ENCODE measurements at regions not wholly inside any gene's neighbourhood (a gene's known extent, or its start where the extent isn't known, plus 50 kb on each side); places are given as distances from the start of the nearest gene placed in this dataset.

GRCh38 chr3:147141516-147142288, 264.6 kb downstream of the ZIC4 start:
- CTCF ChIA-PET = no interaction called here
- H3K4me1 Mint-ChIP-seq = no peaks in the 10 kb centered on the region

DNA sequence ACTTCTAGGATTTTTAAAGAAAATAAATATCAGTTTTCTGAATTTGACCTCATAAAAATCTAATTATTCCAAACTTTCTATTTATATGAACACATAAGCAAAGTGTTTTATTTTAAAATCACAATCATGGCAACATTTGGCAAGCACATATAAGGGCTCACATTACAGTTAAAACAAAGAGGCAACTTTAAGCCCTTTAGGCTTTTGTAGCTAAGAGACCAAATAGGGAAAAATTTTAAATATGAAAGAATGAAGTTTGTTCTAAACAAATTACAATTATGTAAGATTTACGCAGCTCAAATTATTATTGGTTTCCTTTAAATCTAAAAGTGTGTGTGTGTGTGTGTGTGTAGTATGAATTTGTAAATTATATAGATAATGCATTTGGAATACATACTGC, 267.0 kb downstream of the ZIC4 start:
- Mint-ChIP-seq H3K4me3 (no peak overlapping the region), H3K4me1 (no peaks in the 10 kb centered on the region), H3K36me3 (ENCODE audit: low read depth) (no peaks in the 10 kb centered on the region), H3K27ac (no peak overlapping the region), H3K9me3 (ENCODE audit: low read depth) (peaks cover 7% of the 10 kb centered on the region), H3K27me3 (no peaks in the 10 kb centered on the region)
- POLR2A ChIA-PET = no interaction called here
- CTCF ChIA-PET = no interaction called here
- DNase-seq (no peak), ATAC-seq (no peak)
- intact Hi-C loops (cut with DNase I, micrococcal nuclease) = no loop called here

More at GRCh38 chr3:147141516-147142288, 264.6 kb downstream of the ZIC4 start:
- no peaks in the 10 kb centered on the region for H3K36me3 Mint-ChIP-seq (ENCODE audit: low read depth)
- ATAC-seq (no peak), DNase-seq (no peak)
- POLR2A ChIA-PET = no interaction called here
- intact Hi-C loops (cut with DNase I, micrococcal nuclease) = no loop called here
- H3K4me3 Mint-ChIP-seq = no peak overlapping the region
- no peak overlapping the region for H3K27ac Mint-ChIP-seq
- H3K9me3 Mint-ChIP-seq (ENCODE audit: low read depth) = peaks cover 5% of the 10 kb centered on the region
- H3K27me3 Mint-ChIP-seq = no peaks in the 10 kb centered on the region

GRCh38 chr3:147132168-147132567, 274.2 kb downstream of the ZIC4 start:
- no peak overlapping the region for H3K27ac Mint-ChIP-seq
- intact Hi-C loops (cut with DNase I, micrococcal nuclease) = no loop called here
- H3K36me3 Mint-ChIP-seq (ENCODE audit: low read depth) = no peaks in the 10 kb centered on the region
- ChIA-PET CTCF (no interaction called here), POLR2A (no interaction called here)
- no peaks in the 10 kb centered on the region for H3K27me3 Mint-ChIP-seq
- no peak overlapping the region for H3K4me3 Mint-ChIP-seq
- peaks cover 12% of the 10 kb centered on the region for H3K9me3 Mint-ChIP-seq (ENCODE audit: low read depth)
- H3K4me1 Mint-ChIP-seq = no peaks in the 10 kb centered on the region
- ATAC-seq (no peak), DNase-seq (no peak)

GRCh38 chr3:147130461-147130860, 275.9 kb downstream of the ZIC4 start:
- POLR2A ChIA-PET = no interaction called here
- Mint-ChIP-seq H3K27ac (no peak overlapping the region), H3K27me3 (no peaks in the 10 kb centered on the region), H3K4me1 (no peaks in the 10 kb centered on the region), H3K9me3 (ENCODE audit: low read depth) (peaks cover 10% of the 10 kb centered on the region), H3K36me3 (ENCODE audit: low read depth) (no peaks in the 10 kb centered on the region), H3K4me3 (no peak overlapping the region)
- CTCF ChIA-PET = no interaction called here
- DNase-seq (no peak), ATAC-seq (no peak)
- intact Hi-C loops (cut with DNase I, micrococcal nuclease) = no loop called here

DNA sequence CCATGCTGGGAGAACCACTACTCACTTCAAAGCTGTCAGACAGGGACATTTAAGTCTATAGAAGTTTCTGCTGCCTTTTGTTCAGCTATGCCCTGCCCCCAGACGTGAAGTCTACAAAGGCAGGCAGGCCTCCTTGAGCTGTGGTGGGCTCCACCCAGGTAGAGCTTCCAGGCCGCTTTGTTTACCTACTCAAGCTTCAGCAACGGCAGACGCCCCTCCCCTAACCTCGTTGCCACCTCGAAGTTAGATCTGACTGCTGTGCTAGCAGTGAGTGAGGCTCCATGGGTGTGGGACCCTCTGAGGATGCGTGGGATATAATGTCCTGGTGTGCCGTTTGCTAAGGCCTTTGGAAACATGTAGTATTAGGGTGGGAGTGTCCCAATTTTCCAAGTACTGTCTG, 276.7 kb downstream of the ZIC4 start:
- CTCF ChIA-PET = no interaction called here
- Mint-ChIP-seq H3K27ac (no peak overlapping the region), H3K9me3 (ENCODE audit: low read depth) (peaks cover 10% of the 10 kb centered on the region), H3K36me3 (ENCODE audit: low read depth) (no peaks in the 10 kb centered on the region), H3K4me3 (no peak overlapping the region), H3K27me3 (no peaks in the 10 kb centered on the region), H3K4me1 (no peaks in the 10 kb centered on the region)
- ATAC-seq = no peak
- no peak for DNase-seq
- POLR2A ChIA-PET = no interaction called here
- intact Hi-C loops (cut with DNase I, micrococcal nuclease) = no loop called here

- intact Hi-C loops (cut with DNase I, micrococcal nuclease) = no loop called here
- DNase-seq (no peak), ATAC-seq (no peak)
- CTCF ChIA-PET = no interaction called here
- Mint-ChIP-seq H3K36me3 (ENCODE audit: low read depth) (no peaks in the 10 kb centered on the region), H3K27ac (no peak overlapping the region), H3K4me1 (no peaks in the 10 kb centered on the region), H3K4me3 (no peak overlapping the region), H3K27me3 (no peaks in the 10 kb centered on the region), H3K9me3 (ENCODE audit: low read depth) (no peaks in the 10 kb centered on the region)
- POLR2A ChIA-PET = no interaction called here
These were observed 284.0 kb downstream of the ZIC4 start for GRCh38 chr3:147122350-147122749.

- ChIA-PET POLR2A (no interaction called here), CTCF (no interaction called here)
- ATAC-seq = no peak
These were observed 286.4 kb downstream of the ZIC4 start for GRCh38 chr3:147119989-147120388.

GRCh38 chr3:147119346-147119745, 287.0 kb downstream of the ZIC4 start:
- ATAC-seq = no peak
- DNase-seq = no peak
- intact Hi-C loops (cut with DNase I, micrococcal nuclease) = loop anchor here in 1 of 2 experiments (10.0 kb wide), 1 partner anchor 885 kb away; no protein-coding TSS in a partner anchor
- ChIA-PET CTCF (no interaction called here), POLR2A (no interaction called here)
- Mint-ChIP-seq H3K4me1 (no peaks in the 10 kb centered on the region), H3K27me3 (no peaks in the 10 kb centered on the region), H3K36me3 (ENCODE audit: low read depth) (no peaks in the 10 kb centered on the region), H3K9me3 (ENCODE audit: low read depth) (no peaks in the 10 kb centered on the region), H3K4me3 (no peak overlapping the region), H3K27ac (no peak overlapping the region)

More at GRCh38 chr3:147119989-147120388, 286.4 kb downstream of the ZIC4 start:
- no peak for DNase-seq
- Mint-ChIP-seq H3K27ac (no peak overlapping the region), H3K9me3 (ENCODE audit: low read depth) (no peaks in the 10 kb centered on the region), H3K4me1 (no peaks in the 10 kb centered on the region), H3K27me3 (no peaks in the 10 kb centered on the region), H3K36me3 (ENCODE audit: low read depth) (no peaks in the 10 kb centered on the region), H3K4me3 (no peak overlapping the region)
- intact Hi-C loops (cut with DNase I, micrococcal nuclease) = loop anchor here in 1 of 2 experiments (10.0 kb wide), 1 partner anchor 885 kb away; no protein-coding TSS in a partner anchor

- no peaks in the 10 kb centered on the region for H3K27me3 Mint-ChIP-seq
- intact Hi-C loops (cut with DNase I, micrococcal nuclease) = loop anchor here in 1 of 2 experiments (10.0 kb wide), 1 partner anchor 886 kb away; no protein-coding TSS in a partner anchor
- no peaks in the 10 kb centered on the region for H3K9me3 Mint-ChIP-seq (ENCODE audit: low read depth)
- no peak overlapping the region for H3K4me3 Mint-ChIP-seq
- H3K27ac Mint-ChIP-seq = no peak overlapping the region
- POLR2A ChIA-PET = no interaction called here
- no peak for ATAC-seq
- H3K4me1 Mint-ChIP-seq = no peaks in the 10 kb centered on the region
- no peak for DNase-seq
- CTCF ChIA-PET = no interaction called here
- no peaks in the 10 kb centered on the region for H3K36me3 Mint-ChIP-seq (ENCODE audit: low read depth)
These were observed 287.7 kb downstream of the ZIC4 start for GRCh38 chr3:147118611-147119010.

DNA sequence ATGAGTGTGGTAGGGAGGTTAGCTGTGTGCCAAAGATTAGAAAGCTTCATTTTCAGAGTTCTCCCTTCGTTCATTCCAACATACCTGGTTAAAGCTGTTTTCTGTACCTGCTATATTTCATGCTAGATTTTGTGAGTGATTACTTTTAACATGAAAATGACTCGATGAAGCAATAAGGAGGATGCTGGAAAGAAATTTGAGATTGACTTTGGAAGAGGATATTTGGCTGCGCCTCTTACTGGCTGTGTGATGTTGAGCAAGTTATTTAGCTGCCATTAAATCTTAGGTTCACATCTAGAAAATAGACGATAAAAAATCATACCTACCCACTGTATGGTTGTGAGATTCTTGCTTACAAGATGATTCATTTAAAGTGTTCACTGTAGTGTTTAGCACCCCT, 288.7 kb downstream of the ZIC4 start:
- DNase-seq = no peak
- Mint-ChIP-seq H3K4me3 (no peak overlapping the region), H3K4me1 (no peaks in the 10 kb centered on the region), H3K36me3 (ENCODE audit: low read depth) (no peaks in the 10 kb centered on the region), H3K27ac (no peak overlapping the region), H3K9me3 (ENCODE audit: low read depth) (no peaks in the 10 kb centered on the region), H3K27me3 (no peaks in the 10 kb centered on the region)
- POLR2A ChIA-PET = no interaction called here
- intact Hi-C loops (cut with DNase I, micrococcal nuclease) = loop anchor here in 1 of 2 experiments (10.0 kb wide), 1 partner anchor 887 kb away; no protein-coding TSS in a partner anchor
- CTCF ChIA-PET = no interaction called here
- ATAC-seq = no peak

GRCh38 chr3:147113293-147114044, 292.9 kb downstream of the ZIC4 start:
- Mint-ChIP-seq H3K27ac (no peak overlapping the region), H3K27me3 (no peaks in the 10 kb centered on the region), H3K4me1 (no peaks in the 10 kb centered on the region), H3K9me3 (ENCODE audit: low read depth) (peaks cover 2% of the 10 kb centered on the region), H3K4me3 (no peak overlapping the region), H3K36me3 (ENCODE audit: low read depth) (no peaks in the 10 kb centered on the region)
- ChIA-PET CTCF (no interaction called here), POLR2A (no interaction called here)
- DNase-seq (no peak), ATAC-seq (no peak)
- intact Hi-C loops (cut with DNase I, micrococcal nuclease) = loop anchor here in 1 of 2 experiments (10.0 kb wide), 1 partner anchor 891 kb away; no protein-coding TSS in a partner anchor

GRCh38 chr3:147099076-147099475, 307.3 kb downstream of the ZIC4 start:
- intact Hi-C loops (cut with DNase I, micrococcal nuclease) = no loop called here
- ChIA-PET POLR2A (no interaction called here), CTCF (no interaction called here)
- Mint-ChIP-seq H3K4me3 (no peak overlapping the region), H3K9me3 (ENCODE audit: low read depth) (peaks cover 10% of the 10 kb centered on the region), H3K27ac (no peak overlapping the region), H3K36me3 (ENCODE audit: low read depth) (no peaks in the 10 kb centered on the region), H3K27me3 (no peaks in the 10 kb centered on the region), H3K4me1 (no peaks in the 10 kb centered on the region)
- DNase-seq (no peak), ATAC-seq (no peak)
